ENCODE measurements at regions not wholly inside any gene's neighbourhood (a gene's known extent, or its start where the extent isn't known, plus 50 kb on each side); places are given as distances from the start of the nearest gene placed in this dataset.

- no peak for DNase-seq (ENCODE audit: low spot score)
Observed at GRCh38 chr9:107731115-107731762, 241.7 kb upstream of the KLF4 start.

- no peak for DNase-seq (ENCODE audit: low spot score)
Observed at GRCh38 chr9:107730666-107731065, 241.1 kb upstream of the KLF4 start.

GRCh38 chr9:107727086-107727780, 237.7 kb upstream of the KLF4 start:
- DNase-seq (ENCODE audit: low spot score): peak; percentile 47

GRCh38 chr9:107723015-107723414, 233.4 kb upstream of the KLF4 start:
- DNase-seq (ENCODE audit: low spot score): no peak

GRCh38 chr9:107721705-107722245, 232.2 kb upstream of the KLF4 start:
- DNase-seq (ENCODE audit: low spot score): no peak

- no peak for DNase-seq (ENCODE audit: low spot score)
Observed at GRCh38 chr9:107720501-107720900, 230.9 kb upstream of the KLF4 start.

- no peak for DNase-seq (ENCODE audit: low spot score)
Observed at GRCh38 chr9:107717529-107718314, 228.2 kb upstream of the KLF4 start.

GRCh38 chr9:107715740-107716139, 226.2 kb upstream of the KLF4 start:
- DNase-seq (ENCODE audit: low spot score): no peak

GRCh38 chr9:107713470-107713869, 223.9 kb upstream of the KLF4 start:
- DNase-seq (ENCODE audit: low spot score): no peak

GRCh38 chr9:107712390-107712789, 222.8 kb upstream of the KLF4 start:
- peak; percentile 18 for DNase-seq (ENCODE audit: low spot score)

GRCh38 chr9:107711542-107711941, 222.0 kb upstream of the KLF4 start:
- DNase-seq (ENCODE audit: low spot score): peak; percentile 80

GRCh38 chr9:107710953-107711352, 221.4 kb upstream of the KLF4 start:
- no peak for DNase-seq (ENCODE audit: low spot score)

GRCh38 chr9:107710546-107710945, 221.0 kb upstream of the KLF4 start:
- DNase-seq (ENCODE audit: low spot score): no peak

GRCh38 chr9:107708791-107709190, 219.2 kb upstream of the KLF4 start:
- DNase-seq (ENCODE audit: low spot score): no peak

GRCh38 chr9:107707915-107708441, 218.4 kb upstream of the KLF4 start:
- peak; percentile 45 for DNase-seq (ENCODE audit: low spot score)

- DNase-seq (ENCODE audit: low spot score): peak; percentile 72
Observed at GRCh38 chr9:107707428-107707837, 217.9 kb upstream of the KLF4 start.

GRCh38 chr9:107706701-107707427, 217.3 kb upstream of the KLF4 start:
- no peak for DNase-seq (ENCODE audit: low spot score)

GRCh38 chr9:107705521-107705920, 216.0 kb upstream of the KLF4 start:
- DNase-seq (ENCODE audit: low spot score): no peak

GRCh38 chr9:107704774-107705173, 215.2 kb upstream of the KLF4 start:
- no peak for DNase-seq (ENCODE audit: low spot score)

- DNase-seq (ENCODE audit: low spot score): no peak
Observed at GRCh38 chr9:107703651-107704050, 214.1 kb upstream of the KLF4 start.

GRCh38 chr9:107700847-107701246, 211.3 kb upstream of the KLF4 start:
- DNase-seq (ENCODE audit: low spot score): no peak

- no peak for DNase-seq (ENCODE audit: low spot score)
Observed at GRCh38 chr9:107699231-107699630, 209.7 kb upstream of the KLF4 start.
